ENCODE measurements at regions not wholly inside any gene's neighbourhood (a gene's known extent, or its start where the extent isn't known, plus 50 kb on each side); places are given as distances from the start of the nearest gene placed in this dataset.

- DNase-seq (ENCODE audit: low spot score) = no peak
Measured at GRCh38 chr2:120828829-120829632, 93.4 kb downstream of the GLI2 start.

DNA sequence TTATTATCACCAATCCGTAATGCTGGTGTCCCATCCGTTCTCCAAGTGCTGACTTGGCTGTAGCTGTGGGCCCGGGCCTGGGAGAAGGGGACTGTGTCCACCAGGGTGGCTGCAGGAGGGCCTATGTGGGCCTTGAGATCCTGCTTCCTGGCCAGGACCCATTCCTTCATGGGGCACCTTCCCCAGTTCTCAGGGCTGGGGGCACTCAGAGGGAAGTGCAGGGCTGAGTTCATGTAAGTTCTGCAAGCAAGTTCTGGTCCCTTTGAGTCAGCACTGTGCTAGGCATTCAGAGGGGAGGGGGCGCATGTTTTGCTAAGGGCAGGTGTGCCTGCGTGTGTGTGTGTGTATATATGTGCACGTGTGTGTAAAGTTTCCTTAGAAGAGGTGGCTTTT, 94.0 kb downstream of the GLI2 start:
- no peak for DNase-seq (ENCODE audit: low spot score)

- DNase-seq (ENCODE audit: low spot score) = no peak
Measured at GRCh38 chr2:120830096-120830830, 94.6 kb downstream of the GLI2 start.

GRCh38 chr2:120831086-120831485, 95.4 kb downstream of the GLI2 start:
- no peak for DNase-seq (ENCODE audit: low spot score)

DNA sequence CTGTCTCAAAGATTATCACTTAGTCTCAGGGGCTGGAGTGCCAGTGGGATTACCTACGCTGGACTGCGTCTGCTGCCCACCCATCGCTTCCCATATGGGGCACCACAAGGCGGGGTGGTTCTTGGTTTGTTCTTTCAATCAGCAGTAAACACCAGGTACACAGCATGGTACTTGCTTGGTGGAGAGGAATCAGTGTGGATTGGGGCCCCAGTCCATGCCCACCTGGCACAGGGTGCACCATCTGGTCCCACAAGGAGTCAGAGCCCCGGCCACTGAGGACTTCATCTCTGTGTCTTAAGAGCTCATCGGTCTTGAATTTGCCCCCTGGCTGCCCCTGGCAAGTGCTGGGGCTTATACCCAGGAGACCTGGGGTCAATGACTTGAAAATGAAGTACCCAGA, 96.2 kb downstream of the GLI2 start:
- DNase-seq (ENCODE audit: low spot score) = no peak

GRCh38 chr2:120832296-120833070, 96.8 kb downstream of the GLI2 start:
- no peak for DNase-seq (ENCODE audit: low spot score)

DNA sequence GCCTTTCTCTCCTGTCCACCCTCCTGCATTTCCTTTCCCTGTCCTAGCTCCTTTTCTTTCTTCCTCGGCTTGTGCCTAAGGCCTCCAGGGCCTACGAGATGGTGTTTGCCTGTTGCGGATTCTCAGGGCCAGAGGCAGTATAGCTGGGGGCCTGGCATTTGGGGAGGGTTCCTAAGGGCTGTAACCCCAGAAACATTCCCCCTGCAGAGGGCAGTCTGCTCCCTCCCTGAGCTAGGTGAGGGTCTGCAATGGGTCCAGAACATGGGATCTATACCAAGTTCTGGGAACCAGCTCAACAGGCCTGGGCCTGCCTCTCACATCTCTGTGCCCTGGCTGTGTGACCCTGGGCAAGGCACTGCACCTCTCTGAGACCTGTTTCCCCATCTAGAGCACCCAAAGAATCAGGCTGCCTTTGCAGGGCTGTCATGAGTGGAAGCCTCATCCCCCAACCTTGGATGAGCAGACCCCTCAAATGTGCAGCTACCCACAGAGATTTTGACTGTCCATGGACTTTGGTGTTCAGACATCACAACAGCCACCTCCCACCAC, 97.5 kb downstream of the GLI2 start:
- DNase-seq (ENCODE audit: low spot score) = no peak

GRCh38 chr2:120834206-120834605, 98.5 kb downstream of the GLI2 start:
- DNase-seq (ENCODE audit: low spot score) = no peak

DNA sequence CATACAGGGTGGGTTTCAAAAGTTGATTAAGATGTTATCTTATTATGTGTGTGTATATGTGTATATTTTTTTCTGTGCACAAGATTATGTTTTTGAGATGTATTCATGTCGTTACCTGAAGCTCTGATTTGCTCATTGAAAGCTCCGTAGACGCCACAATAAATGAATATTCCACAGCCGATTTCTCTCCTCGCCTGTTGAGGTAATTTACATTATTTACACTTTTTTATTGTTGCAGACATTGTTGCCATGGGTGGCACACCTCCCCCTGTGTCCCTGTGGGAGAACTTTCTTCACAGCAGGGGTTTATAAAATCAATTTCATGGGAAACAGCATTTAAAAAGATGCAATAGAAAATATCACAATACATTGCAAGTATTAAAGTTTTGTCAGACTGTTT, 100.6 kb downstream of the GLI2 start:
- no peak for DNase-seq (ENCODE audit: low spot score)

- no peak for DNase-seq (ENCODE audit: low spot score)
Measured at GRCh38 chr2:120840795-120841487, 105.3 kb downstream of the GLI2 start.

DNA sequence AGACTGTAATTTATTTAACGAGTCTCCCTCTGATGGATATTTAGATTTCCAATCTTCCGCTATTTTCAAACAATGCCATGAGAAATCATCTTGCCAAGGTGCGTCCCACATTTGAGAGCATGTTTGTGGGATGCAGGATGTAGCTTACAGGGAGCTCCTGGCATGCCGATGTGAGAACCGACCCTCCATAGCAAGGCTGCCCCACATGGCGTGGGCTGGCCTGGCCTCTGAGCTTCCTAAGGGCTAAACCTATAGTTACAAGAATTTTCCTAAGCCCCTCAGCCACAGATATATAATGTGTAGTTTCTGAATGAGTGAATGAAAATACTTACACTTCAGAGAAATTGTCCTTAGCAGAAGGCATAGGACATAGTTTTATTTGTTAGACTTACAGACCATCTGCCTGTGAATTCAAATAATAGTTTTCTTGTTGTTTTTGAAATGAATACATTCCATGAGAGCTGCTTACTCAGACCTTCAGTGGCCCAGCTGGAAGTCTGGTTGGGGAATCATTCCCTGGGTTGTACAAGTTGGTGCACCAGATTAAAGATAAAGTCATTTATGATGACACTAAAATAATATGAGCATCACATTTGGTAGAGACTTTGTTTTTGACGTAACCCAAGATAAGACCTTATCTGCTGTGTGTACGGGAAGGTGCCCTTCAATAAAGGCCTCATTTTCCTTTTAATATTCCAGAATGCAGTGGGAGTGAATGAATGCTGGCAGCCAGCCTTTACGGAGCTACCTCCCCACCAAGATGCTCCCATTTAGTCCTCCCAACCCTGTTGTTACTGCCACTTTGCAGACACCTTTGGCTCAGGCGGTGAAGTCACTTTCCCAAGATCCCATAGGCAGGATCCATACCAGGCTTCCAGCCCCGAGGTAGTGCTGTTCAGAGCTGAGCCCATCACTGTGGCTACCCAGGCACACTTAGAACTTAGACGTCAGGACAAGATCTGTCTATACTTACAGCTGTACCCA, 107.1 kb downstream of the GLI2 start:
- DNase-seq (ENCODE audit: low spot score) = no peak

GRCh38 chr2:120844070-120844738, 108.5 kb downstream of the GLI2 start:
- no peak for DNase-seq (ENCODE audit: low spot score)

GRCh38 chr2:120845277-120845676, 109.6 kb downstream of the GLI2 start:
- peak; percentile 49 for DNase-seq (ENCODE audit: low spot score)

DNA sequence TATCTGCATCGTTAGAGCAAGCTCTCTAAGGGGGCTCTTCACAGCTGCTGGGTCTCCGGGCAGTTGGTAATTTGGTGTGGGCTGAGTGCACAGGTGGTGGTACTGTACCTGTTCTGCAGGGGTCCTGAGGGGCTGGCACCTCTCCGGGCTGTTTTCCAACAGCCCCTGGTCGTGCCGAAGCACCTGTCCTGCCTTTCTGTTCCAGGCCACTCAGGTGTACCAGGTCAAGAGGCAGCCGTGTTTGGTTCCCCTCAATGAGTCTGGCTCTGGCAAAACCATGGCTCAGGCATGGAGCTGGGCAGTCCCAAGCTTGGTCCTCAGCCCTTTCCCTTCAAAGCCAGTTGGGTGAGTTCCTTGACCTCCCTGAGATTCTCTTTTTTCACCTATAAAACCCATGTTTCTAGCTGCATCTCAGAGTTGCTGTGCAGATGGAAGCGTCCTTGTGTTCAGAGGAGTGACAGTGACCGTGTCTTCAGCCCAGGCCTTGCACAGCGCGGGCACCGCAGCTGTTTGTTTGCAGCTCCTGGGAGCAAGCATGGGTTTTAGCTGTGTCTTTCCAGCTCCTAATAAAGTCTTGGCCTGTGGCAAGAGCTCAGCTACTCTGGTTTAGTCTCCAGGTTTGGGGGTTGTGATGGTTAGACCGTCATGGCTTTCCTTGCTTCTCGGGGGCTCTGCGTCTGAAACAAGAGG, 110.9 kb downstream of the GLI2 start:
- no peak for DNase-seq (ENCODE audit: low spot score)

GRCh38 chr2:120847700-120848321, 112.1 kb downstream of the GLI2 start:
- DNase-seq (ENCODE audit: low spot score) = no peak

DNA sequence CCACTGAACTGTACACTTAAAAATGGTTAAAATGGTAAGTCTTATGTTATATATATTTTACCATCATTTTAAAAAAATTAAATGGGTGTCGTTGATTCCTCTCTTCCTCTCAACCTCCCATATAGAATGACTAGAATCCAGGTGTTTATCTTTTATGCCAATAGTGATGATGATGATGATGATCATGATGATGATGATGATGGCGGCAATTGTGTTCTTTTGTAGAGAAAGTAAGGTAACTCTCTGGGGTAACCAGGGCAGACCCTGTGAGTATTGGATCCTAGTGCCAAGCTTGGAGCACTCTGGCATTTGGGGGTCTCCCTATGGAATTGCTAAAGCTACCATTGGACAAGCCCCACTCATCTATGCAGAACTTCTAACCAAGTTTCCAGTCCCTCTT, 113.6 kb downstream of the GLI2 start:
- DNase-seq (ENCODE audit: low spot score) = no peak

DNA sequence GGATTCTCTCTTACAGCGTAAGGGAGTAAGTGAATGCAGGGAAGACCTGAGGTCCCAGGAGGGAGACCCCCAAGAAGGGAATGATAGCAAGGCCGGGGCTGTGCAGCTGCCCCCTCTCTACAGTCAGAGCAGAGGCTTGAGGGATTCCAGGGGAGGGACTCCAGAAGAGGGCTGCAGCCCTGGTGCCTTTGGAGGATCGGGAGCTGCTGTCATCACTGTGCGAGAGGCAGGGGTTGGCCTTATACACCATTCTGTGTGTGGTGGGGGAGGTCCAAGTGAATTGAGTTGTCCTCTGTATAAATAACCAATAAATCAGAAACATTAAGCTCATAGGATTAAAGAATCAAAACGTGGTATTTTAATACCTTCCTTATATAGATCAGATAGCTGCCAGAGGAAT, 114.9 kb downstream of the GLI2 start:
- DNase-seq (ENCODE audit: low spot score) = no peak

- no peak for DNase-seq (ENCODE audit: low spot score)
Measured at GRCh38 chr2:120851116-120851773, 115.6 kb downstream of the GLI2 start.

All from mucosa of gallbladder (tissue), 1 donor.